GM12801 (cell line): ENCODE measurements at regions not wholly inside any gene's neighbourhood (a gene's known extent, or its start where the extent isn't known, plus 50 kb on each side); places are given as distances from the start of the nearest gene placed in this dataset.

ENCODE experiments used
- CTCF ChIP-seq: IDR thresholded peaks from one replicate; pipeline ENCODE4 v1.5.1; 2011; ENCODE audit warnings: control low read depth; ENCODE audit not compliant: insufficient read length; ENCODE audit errors: extremely low read depth

- no peak for TF ChIP-seq CTCF
Observed at GRCh38 chr18:60577457-60577856, 204.9 kb upstream of the MC4R start.

- no peak for TF ChIP-seq CTCF
Observed at GRCh38 chr18:60585670-60586069, 213.1 kb upstream of the MC4R start.

- no peak for TF ChIP-seq CTCF
Observed at GRCh38 chr18:60593249-60593648, 220.7 kb upstream of the MC4R start.

GRCh38 chr18:60596928-60597327 is 224.4 kb upstream of the MC4R start:
- TF ChIP-seq CTCF, result no peak

- no peak for TF ChIP-seq CTCF
Observed at GRCh38 chr18:60599267-60599666, 226.7 kb upstream of the MC4R start.

GRCh38 chr18:60599995-60600394 is 227.4 kb upstream of the MC4R start:
- no peak for TF ChIP-seq CTCF

GRCh38 chr18:60601249-60601648 is 228.7 kb upstream of the MC4R start:
- TF ChIP-seq CTCF, result no peak

- TF ChIP-seq CTCF, result no peak
Observed at GRCh38 chr18:60623331-60623730, 250.8 kb upstream of the MC4R start.
